IPS-NIHi7 (cell line): ENCODE measurements at regions not wholly inside any gene's neighbourhood (a gene's known extent, or its start where the extent isn't known, plus 50 kb on each side); places are given as distances from the start of the nearest gene placed in this dataset.
"Not testable (repeated sequence)": the region's sequence is repeated elsewhere in the genome, so short reads cannot be mapped to it uniquely, and the experiment has no call there.

Experiments
- DNase-seq: peaks from one replicate; pipeline ENCODE4 v3.0.0; 2012; ENCODE audit warnings: mixed read lengths; ENCODE audit errors: extremely low spot score

DNA sequence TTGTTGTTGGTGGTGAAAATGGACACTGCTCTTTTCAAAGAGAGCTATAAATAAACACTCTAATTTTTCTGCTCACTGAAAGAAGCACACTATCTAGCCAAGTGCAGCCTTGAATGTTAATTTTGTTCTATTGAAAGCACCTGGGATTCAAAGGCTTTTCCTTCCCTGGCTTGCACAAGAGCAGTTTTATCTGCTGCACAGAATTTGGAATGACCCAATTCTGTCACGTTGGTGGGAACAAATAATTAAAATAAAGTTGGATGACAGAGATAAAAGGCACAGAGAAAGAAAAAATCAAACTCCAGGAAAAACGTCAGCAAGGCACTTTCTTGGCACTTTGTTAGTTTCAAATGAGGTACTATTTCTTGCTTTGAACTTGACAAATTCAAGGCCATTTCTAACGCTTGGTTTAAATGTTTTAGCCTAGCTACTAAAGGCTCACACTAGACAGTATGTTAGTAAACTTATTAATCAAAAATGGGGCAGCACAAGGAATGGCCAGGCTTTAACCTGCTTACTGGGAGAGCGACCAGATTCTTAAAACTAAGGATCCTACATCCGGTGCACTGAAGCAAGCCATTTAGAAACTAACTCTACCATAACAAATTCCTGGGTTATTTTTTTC is 145.5 kb upstream of the ARG1 start:
- DNase-seq = no peak

DNA sequence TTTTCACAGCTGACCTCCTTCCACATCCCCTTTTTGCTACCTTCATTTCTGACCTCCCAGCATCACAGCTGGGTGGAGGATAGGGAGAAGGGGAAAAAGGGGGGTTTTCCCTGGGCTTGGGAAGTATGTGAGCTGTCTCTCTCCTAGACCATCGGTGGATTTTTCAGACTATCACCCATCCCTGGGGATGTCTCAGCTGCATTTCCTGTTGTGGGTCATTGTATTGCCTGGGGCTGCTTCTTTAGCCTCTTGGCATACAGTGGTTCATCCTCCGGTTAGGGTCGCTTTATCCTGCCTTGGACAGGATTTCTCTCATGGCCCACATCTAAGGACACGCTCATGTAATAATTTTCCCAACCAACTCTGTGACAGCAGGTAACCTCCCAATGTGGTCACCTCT is 142.5 kb upstream of the ARG1 start:
- no peak for DNase-seq

DNA sequence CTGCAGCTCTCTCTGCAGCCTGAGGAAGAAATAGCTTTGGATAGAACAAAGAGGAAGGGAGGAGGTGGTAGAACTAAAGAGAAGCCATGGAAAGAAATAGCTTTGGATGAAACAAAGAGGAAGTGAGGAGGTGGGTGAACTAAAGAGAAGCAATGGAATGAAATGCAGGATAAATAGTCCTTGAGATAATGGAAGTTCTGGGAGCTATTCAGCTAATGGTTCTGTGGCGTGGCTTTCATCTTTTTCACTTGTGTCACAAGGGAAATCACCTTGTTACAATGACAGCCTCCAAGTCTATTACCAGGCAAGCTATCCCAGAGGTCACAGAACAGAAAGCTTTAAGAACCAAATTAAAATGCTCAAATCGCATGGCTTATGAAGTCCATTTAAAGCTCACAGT is 141.3 kb upstream of the ARG1 start:
- no peak for DNase-seq

DNA sequence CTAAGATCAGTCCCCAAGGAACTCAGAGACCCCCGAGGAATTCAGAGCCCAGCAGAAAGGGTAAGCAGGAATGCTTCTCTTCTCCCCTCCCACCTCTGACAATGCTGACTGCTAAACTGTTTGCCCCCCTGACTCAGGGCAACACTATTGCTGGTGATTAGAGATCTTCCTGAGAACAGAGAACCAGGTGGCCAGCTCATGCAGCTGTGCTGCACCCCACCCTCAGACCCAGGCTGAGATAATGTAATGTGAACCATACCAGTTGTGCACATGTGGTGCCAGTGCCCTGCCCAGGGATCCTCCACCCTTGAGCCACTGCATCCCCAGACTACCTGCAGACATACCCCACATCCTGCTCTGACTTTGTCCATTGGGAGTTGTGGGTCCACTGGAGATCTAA is 139.1 kb upstream of the ARG1 start:
- DNase-seq = no peak

DNA sequence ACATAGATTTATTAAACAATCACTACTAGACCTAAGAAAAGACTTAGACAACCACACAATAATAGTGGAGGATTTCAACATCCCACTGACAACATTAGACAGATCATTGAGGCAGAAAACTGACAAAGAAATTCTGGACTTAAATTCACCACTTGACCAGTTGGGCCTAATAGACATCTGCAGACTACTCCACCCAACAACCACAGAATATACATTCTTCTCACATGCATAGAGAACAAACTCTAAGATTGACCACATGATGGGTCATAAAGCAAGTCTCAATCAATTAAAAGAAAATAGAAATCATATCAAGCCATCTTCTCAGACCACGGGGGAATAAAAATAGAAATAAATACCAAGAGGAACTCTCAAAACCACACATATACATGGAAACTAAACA is 136.7 kb upstream of the ARG1 start:
- no peak for DNase-seq

DNA sequence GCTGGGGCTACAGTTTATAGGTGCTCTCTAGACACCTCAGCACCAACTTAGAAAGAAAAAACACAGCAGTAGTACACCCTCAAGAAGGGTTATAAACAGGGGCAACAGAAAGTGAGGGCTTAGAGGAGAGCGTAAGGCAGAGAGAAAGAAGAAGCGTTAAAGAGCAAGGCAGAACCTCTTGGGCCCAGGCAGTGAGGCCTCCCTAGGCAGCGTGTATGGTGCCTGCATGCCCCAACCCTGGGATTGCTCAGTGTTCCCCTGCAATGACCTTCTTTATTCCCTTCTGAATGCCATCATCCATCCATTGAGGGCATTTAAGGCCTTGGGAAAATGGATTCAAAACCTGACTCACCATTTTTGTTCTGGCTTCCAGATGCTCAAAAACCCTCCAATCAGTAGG is 130.0 kb upstream of the ARG1 start:
- DNase-seq = no peak

DNA sequence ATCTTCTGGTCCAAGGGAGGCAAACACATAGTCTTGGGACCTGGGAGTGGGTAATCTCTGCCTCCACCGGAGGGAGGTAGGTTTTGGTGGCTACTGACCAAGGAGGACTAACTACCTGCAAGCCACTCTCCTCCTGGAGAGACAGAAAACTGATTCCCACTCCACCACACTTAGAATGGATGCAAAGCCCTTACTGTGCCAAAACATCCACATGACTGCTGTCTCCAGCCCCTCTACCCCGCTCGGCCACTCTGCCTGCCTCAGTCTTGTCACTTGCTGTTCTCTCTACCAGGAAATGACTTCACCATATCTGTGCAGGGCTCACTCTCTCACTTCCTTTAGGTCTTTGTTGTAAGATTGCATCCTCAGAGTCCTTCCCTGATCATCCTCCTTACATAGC is 129.5 kb upstream of the ARG1 start:
- DNase-seq = no peak

DNA sequence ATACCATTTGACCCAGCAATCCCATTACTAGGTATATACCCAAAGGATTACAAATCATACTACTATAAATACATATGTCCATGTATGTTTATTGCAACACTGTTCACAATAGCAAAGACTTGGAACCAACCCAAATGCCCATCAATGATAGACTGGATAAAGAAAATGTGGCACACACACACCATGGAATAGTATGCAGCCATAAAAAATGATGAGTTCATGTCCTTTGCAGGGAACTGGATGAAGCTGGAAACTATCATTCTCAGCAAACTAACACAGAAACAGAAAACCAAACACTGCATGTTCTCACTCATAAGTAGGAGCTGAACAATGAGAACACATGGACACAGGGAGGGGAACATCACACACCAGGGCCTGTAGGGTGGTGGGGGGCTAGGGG is 127.7 kb upstream of the ARG1 start:
- DNase-seq = not testable (repeated sequence)

DNA sequence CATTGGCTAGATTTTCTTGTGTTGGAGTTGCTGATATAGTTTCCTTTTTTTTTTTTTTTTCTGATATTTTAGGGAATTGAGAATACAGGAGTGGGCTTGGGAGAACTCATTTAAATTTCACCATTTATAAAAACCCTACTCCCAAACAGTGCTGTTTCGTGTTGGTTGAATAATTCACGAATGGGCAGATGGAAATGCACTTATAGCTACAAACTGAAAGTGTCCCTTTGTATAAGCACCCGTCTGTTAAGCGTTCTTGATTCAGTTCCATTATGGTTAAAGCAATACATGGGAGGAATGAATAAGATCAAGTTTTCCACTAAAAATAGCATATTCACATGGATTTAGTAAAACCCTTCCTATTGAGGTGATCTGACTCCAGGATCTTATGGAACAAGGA is 122.2 kb upstream of the ARG1 start:
- DNase-seq = no peak

DNA sequence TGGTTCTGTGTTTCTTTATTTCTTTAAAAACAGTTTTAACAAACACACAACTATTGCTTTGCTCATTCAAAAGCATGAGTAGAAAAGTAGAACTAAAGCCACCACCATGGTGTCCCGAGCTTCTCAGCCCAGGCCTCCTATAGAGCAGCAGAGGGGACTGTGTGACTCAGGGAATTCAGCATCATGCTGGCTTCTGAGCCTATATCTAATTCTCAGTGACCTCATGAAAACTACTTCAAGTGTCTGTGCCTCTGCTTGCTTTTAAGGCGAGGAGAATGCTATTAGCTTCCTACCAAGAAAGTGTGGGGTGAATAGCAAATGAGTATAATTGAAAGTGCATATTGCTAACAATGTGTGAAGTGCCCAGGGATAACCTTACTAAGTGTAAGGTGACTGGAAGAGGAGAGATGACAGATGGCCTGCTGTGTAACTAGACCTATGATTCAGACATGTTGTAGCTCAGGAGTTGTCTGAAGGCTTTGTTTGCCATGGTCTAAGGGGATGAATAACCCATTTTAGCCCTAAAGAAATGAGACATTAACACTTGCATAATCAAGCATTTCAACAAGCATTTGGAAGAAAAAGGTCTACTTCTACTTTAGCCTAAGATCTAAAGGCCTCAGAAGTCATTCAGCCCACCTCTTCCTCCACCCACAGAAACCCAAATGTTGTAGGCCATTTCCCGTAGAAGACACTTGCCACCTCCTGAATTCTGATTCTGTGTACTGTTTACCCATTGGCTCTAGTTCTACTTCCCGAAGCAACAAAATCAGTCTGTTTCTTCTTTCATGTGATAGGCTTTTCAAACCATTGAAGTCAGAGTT is 121.5 kb upstream of the ARG1 start:
- DNase-seq = no peak

DNA sequence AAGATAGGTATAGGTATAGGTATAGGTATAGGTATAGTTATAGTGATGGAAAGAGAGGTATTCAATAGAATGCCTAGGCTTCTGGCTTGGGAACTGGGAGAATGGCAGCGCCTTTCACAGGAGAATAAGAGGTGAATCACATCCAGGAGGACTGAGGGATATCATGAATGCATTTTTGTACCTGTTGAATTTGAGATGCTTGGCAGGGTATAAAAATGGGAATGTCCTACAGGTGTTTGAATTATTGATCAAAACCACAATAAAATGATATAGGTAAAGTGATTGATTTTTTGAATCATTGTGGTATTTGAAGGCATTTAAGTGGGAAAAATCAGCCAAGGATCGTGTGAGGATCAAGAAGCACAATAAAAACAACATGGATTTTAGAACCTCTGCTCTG is 119.2 kb upstream of the ARG1 start:
- DNase-seq = no peak

DNA sequence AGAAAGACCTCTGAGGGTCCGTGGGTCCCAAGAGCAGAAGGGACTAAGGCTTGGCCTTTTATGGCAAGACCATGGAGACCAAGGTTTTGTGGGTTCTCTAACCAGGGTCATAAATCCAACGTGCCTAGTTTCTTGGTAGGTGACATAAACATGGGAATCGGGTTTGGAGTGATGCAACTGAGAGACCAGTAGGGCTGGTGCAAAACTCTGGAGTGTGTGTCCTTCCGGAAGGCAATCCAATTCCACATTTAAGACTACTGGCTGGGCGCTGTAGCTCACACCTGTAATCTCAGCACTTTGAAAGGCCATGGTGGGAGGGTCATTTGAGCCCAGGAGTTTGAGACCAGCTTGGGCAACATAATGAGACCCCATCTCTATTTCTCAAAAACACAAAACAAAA is 116.5 kb upstream of the ARG1 start:
- no peak for DNase-seq

DNA sequence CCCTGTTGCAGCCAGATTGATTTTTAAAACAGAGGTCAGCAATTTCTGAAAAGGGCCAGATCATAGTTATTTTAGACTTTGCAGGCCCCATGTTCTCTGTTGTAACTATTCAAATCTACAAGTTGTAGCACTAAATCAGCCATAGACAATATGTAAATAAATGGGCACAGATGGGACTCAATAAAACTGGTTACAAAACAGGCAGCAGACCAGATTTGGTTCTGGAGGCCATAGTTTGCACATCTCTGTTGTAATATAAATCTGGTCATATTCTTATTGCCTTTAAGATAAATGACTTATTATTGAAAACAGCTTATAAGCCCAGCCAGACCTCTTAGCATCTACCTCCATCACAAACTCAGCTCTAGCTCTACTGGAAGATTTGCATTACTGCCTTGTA is 114.0 kb upstream of the ARG1 start:
- no peak for DNase-seq

DNA sequence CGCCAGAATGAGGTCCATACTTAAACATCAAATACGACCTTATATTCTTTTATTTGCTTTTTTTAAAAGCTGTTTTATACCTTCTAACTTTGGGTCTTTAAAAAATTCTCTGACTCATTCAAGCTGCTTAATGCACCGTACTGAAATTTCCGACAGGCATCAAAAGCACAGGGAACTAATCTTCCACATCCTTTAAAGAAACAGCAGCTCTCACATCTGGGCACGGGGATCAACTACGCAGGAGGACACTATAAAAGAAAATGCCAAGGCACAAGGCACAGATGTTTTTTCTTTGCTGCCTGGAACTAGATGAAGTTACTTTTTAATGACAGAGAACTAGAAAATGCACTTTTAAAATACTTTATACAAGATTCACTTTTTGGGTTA is 112.4 kb upstream of the ARG1 start:
- no peak for DNase-seq

DNA sequence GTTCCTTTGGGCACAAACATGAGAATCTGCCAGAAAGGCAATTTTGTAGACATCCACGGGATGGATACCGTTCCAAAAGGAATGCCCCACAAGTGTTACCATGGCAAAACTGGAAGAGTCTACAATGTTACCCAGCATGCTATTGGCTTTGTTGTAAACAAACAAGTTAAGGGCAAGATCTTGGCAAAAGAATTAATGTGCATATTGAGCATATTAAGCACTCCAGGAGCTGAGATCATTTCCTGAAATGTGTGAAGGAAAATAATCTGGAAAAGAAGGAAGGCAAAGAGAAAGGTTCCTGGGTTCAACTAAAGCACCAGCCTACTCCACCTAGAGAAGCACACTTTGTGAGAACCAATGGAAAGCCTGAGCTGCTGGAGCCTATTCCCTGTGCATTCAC is 103.9 kb upstream of the ARG1 start:
- DNase-seq = no peak

DNA sequence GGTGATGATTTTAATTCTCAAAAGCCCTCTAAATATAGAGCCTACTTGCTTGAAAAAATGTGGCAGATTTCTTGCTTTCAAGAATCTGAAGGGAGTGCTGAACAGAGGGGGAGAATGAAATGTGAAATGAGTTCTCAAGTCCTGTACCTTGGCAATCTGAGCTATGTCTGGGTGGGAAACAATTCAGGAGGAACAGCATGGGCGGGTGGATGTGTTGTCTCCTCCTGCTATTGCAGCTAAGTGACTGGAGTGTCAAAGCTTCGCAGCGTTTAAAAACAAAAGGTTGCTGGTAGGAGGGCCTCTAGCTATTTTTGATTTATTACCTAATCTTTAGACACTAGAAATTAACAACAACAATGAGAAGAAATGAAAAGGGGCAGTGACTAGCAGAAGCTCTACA is 102.5 kb upstream of the ARG1 start:
- DNase-seq = no peak

DNA sequence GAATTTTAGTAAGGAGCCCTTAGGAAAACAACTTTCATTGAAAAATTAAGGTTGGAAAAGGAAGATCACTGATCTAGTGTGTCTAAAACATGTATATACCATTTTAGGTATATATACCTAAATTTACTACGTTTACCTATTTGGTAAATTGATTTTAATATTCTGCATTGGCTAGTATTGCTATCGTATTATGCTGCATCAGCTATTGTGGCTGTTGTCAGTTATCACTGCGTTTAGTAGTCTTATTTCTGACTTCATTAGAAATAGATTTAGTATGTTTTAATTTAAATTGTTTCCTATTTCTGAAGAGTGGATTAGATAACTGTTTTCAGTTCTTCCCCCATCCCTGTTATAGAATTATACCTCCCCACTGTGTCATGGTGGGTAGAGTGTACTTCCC is 101.7 kb upstream of the ARG1 start:
- DNase-seq = no peak

DNA sequence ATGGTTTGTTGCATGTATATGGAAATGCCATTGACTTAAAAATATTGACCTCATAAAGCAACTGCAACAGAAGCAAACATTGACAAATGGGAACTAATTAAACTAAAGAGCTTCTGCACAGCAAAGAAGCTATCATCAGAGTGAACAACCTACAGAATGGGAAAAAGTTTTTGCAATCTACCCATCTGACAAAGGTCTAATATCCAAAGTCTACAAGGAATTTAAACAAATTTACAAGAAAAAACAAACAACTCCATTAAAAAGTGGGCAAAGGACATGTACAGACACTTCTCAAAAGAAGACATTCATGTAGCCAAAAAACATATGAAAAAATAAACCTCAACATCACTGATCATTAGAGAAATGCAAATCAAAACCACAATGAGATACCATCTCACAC is 99.7 kb upstream of the ARG1 start:
- not testable (repeated sequence) for DNase-seq

DNA sequence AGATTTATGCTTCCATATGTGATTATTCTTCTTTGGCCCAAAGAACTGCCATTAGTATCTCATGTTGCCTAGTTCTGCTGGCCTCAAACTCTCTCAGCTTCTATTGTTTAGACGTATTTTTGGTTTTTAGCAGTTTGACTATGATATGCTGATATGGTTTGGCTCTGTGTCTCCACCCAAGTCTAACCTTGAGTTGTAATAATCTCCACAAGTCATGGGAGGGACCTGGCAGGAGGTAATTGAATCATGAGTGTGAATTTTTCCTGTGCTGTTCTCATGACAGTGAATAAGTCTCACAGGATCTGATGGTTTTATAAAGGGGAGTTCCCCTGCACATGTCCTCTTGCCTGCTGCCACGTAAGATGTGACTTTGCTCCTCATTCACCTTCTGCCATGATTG is 96.7 kb upstream of the ARG1 start:
- DNase-seq = no peak

DNA sequence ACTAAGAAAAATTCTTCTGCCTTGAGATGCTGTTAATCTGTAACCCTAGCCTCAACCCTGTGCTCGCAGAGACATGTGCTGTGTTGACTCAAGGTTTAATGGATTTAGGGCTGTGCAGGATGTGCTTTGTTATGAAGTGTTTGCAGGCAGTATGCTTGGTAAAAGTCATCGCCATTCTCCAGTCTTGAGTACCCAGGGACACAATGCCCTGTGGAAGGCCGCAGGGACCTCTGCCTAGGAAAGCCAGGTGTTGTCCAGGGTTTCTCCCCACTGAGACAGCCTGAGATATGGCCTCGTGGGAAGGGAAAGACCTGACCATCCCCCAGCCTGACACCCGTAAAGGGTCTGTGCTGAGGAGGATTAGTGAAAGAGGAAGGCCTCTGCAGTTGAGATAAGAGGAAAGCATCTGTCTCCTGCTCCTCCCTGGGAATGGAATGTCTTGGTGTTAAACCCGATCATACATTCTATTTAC is 94.2 kb upstream of the ARG1 start:
- DNase-seq = not testable (repeated sequence)

DNA sequence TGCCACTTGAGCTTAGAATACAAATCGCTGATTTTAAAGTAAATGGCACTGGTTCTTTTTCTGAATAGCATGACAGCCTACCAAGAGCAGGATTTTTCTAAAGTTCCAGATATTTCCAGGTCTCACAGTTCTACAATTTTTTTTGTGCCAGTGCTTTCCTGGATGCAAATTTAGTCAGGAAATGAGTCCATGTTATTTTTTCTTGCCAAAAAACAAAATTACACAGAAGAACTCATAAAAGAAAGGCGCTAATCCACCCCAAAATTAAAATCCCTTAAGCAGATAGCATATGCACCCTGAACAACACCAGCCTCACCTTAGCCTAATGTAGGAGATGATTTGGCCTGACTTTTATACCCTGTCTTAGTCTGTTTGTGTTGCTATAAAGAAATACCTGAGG is 86.4 kb upstream of the ARG1 start:
- no peak for DNase-seq

DNA sequence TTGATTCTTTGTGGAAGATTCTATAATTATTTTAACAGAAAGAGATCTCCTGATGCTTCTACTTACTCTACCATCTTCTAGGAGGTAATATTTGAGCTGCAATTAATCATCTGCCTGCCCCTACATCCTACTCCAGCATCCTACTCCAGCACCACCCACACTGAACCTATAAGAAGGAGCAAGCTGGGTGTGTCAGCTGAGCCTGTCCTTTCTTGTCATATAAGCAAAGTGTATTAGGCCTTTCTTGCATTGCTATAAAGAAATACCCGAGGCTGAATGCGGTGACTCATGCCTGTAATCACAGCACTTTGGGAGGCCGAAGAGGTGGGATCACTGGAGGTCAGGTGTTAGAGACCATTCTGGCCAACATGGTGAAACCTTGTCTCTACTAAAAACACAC is 84.2 kb upstream of the ARG1 start:
- no peak for DNase-seq

DNA sequence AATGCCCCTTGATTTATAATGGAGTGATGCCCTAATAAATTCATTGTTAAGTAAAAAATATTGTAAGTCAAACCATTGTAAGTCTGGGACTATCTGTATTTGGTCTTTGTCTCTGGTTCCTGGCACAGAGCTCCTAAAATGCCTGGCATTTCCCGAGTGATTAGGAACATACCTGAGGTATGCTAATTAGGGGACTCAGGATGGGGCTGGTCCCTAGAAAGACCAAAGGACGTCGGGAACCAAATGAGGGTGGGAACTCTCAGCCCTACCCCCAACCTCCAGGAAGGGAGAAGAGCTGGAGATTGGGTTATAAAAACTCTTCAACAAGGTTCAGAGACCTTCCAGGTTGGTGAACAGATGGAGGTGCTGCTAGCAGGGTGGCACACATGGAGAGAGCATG is 82.6 kb upstream of the ARG1 start:
- no peak for DNase-seq
